ENCODE measurements at regions not wholly inside any gene's neighbourhood (a gene's known extent, or its start where the extent isn't known, plus 50 kb on each side); places are given as distances from the start of the nearest gene placed in this dataset.
"Not testable (repeated sequence)": the region's sequence is repeated elsewhere in the genome, so short reads cannot be mapped to it uniquely, and the experiment has no call there.

GRCh38 chr5:152164860-152165259 lies 240.2 kb upstream of the GLRA1 start:
- H3K36me3 ChIP-seq (replicated peaks in 1 of 2) = no peaks in the 10 kb centered on the region

GRCh38 chr5:152159894-152160293 lies 235.2 kb upstream of the GLRA1 start:
- intact Hi-C loops (cut with DNase I); H3K27ac ChIP-seq: not testable (repeated sequence)

More at GRCh38 chr5:152164860-152165259, 240.2 kb upstream of the GLRA1 start:
- DNase-seq = no peak
- Histone ChIP-seq H3K27ac (no peak overlapping the region), H3K9me3 (replicated peaks in 1 of 3) (no peaks in the 10 kb centered on the region), H3K27me3 (no peaks in the 10 kb centered on the region), H3K4me3 (no peak overlapping the region), H3K4me1 (replicated peaks in 1 of 2) (peaks cover 0 to 2% of the 10 kb centered on the region in 2 donors)
- 77 to 88% (median 82%) methylated on average over 1 to 2 of the region's 2 CpGs for WGBS, 4 donors
- intact Hi-C loops (cut with DNase I) = no loop called here
- no peak for TF ChIP-seq CTCF (IDR thresholded peaks at IDR 0.05)
- no peak for TF ChIP-seq POLR2A (IDR thresholded peaks at IDR 0.05)

GRCh38 chr5:152154452-152154851 lies 229.8 kb upstream of the GLRA1 start:
- H3K27ac ChIP-seq; H3K9me3 ChIP-seq (replicated peaks in 1 of 3); DNase-seq; H3K27me3 ChIP-seq; intact Hi-C loops (cut with DNase I); H3K4me3 ChIP-seq; H3K4me1 ChIP-seq (replicated peaks in 1 of 2); H3K36me3 ChIP-seq (replicated peaks in 1 of 2): not testable (repeated sequence)
- WGBS, 4 donors = 74 to 83% (median 80%) methylated on average over 2 of the region's 2 CpGs

More at GRCh38 chr5:152159894-152160293, 235.2 kb upstream of the GLRA1 start:
- H3K27me3 ChIP-seq; DNase-seq; H3K9me3 ChIP-seq (replicated peaks in 1 of 3); H3K4me3 ChIP-seq; H3K4me1 ChIP-seq (replicated peaks in 1 of 2); H3K36me3 ChIP-seq (replicated peaks in 1 of 2): not testable (repeated sequence)
- WGBS, 4 donors = 56 to 70% (median 64%) methylated on average over 2 to 4 of the region's 4 CpGs

- H3K36me3 ChIP-seq (replicated peaks in 1 of 2) = no peaks in the 10 kb centered on the region
- 85 to 97% (median 86%) methylated on average over 3 of the region's 3 CpGs for WGBS, 4 donors
- H3K27ac ChIP-seq = no peak overlapping the region
Measured at GRCh38 chr5:152151940-152152339, 227.3 kb upstream of the GLRA1 start.

GRCh38 chr5:152151113-152151512 lies 226.5 kb upstream of the GLRA1 start:
- TF ChIP-seq CTCF (IDR thresholded peaks at IDR 0.05) (no peak), POLR2A (IDR thresholded peaks at IDR 0.05) (no peak)
- Histone ChIP-seq H3K27me3 (no peaks in the 10 kb centered on the region), H3K36me3 (replicated peaks in 1 of 2) (no peaks in the 10 kb centered on the region), H3K27ac (no peak overlapping the region), H3K4me1 (replicated peaks in 1 of 2) (no peaks in the 10 kb centered on the region), H3K9me3 (replicated peaks in 1 of 3) (no peaks in the 10 kb centered on the region), H3K4me3 (no peak overlapping the region)
- no peak for DNase-seq
- WGBS, 4 donors = 74 to 86% (median 77%) methylated on average over 4 of the region's 4 CpGs
- intact Hi-C loops (cut with DNase I) = no loop called here

More at GRCh38 chr5:152151940-152152339, 227.3 kb upstream of the GLRA1 start:
- no peaks in the 10 kb centered on the region for H3K9me3 ChIP-seq (replicated peaks in 1 of 3)
- no peak overlapping the region for H3K4me3 ChIP-seq
- DNase-seq = no peak
- no peaks in the 10 kb centered on the region for H3K27me3 ChIP-seq
- no peaks in the 10 kb centered on the region for H3K4me1 ChIP-seq (replicated peaks in 1 of 2)
- intact Hi-C loops (cut with DNase I) = no loop called here
- TF ChIP-seq CTCF (IDR thresholded peaks at IDR 0.05) (no peak), POLR2A (IDR thresholded peaks at IDR 0.05) (no peak)

Data from adrenal gland (tissue), 9 donors.